SU-DHL-6 (cell line): ENCODE measurements at regions not wholly inside any gene's neighbourhood (a gene's known extent, or its start where the extent isn't known, plus 50 kb on each side); places are given as distances from the start of the nearest gene placed in this dataset.

Experiments used
- H2AFZ ChIP-seq: fragments of 200-600 bp; sonication (generic); 2 replicates; pipeline ENCODE4 v1.6.1; 2014; ENCODE audit warnings: low read depth, mild to moderate bottlenecking, moderate library complexity, mixed read lengths, antibody characterized with exemption, low read length; ENCODE audit not compliant: severe bottlenecking
- H3F3A ChIP-seq: fragments of 200-600 bp; shearing (Covaris generic); 2 replicates; pipeline ENCODE4 v1.6.0; 2016; ENCODE audit warnings: antibody characterized with exemption, mild to moderate bottlenecking; ENCODE audit not compliant: insufficient read depth
- H3K27ac ChIP-seq: fragments of 200-600 bp; sonication (generic); 2 replicates; pipeline ENCODE4 v1.5.1; 2016; ENCODE audit warnings: low read depth, mild to moderate bottlenecking, low read length, moderate library complexity, mixed read lengths
- H3K27me3 ChIP-seq: fragments of 200-600 bp; sonication (generic), shearing (Covaris generic); 2 replicates; pipeline ENCODE4 v1.6.0; 2014; ENCODE audit warnings: mild to moderate bottlenecking, low read length
- H3K36me3 ChIP-seq: fragments of 200-600 bp; sonication (generic); 2 replicates; pipeline ENCODE4 v1.6.1; 2014; ENCODE audit warnings: mild to moderate bottlenecking, low read length, mixed read lengths
- H3K4me2 ChIP-seq: fragments of 300-600, 200-600 bp; shearing (Covaris generic), sonication (generic); 2 replicates; pipeline ENCODE4 v1.6.0; 2014; ENCODE audit warnings: low read length, low read depth, mild to moderate bottlenecking; ENCODE audit not compliant: poor library complexity, severe bottlenecking
- H3K4me3 ChIP-seq: fragments of 200-600 bp; sonication (generic); 2 replicates; pipeline ENCODE4 v1.5.1; 2014; ENCODE audit warnings: antibody characterized with exemption, low read length, mild to moderate bottlenecking, mixed read lengths; ENCODE audit not compliant: insufficient read depth, poor library complexity, severe bottlenecking
- H3K79me2 ChIP-seq: fragments of 200-600 bp; sonication (generic); 2 replicates; pipeline ENCODE4 v1.6.1; 2014; ENCODE audit warnings: mild to moderate bottlenecking, low read length, moderate library complexity; ENCODE audit not compliant: insufficient read depth
- H3K9ac ChIP-seq: fragments of 200-600 bp; sonication (generic); 2 replicates; pipeline ENCODE4 v1.7.0; 2014; ENCODE audit warnings: mild to moderate bottlenecking, low read length
- H3K9me2 ChIP-seq: fragments of 200-600 bp; sonication (generic); replicated peaks from 2 replicates; pipeline ENCODE4 v1.6.1; 2014; ENCODE audit warnings: low read length; ENCODE audit not compliant: insufficient read depth
- H3K9me3 ChIP-seq: fragments of 200-600 bp; sonication (generic); 2 replicates; pipeline ENCODE4 v1.6.1; 2014; ENCODE audit warnings: low read length, mixed read lengths; ENCODE audit not compliant: insufficient read depth
- H4K20me1 ChIP-seq: fragments of 200-600 bp; sonication (generic); 2 replicates; pipeline ENCODE4 v1.6.1; 2014; ENCODE audit warnings: low read depth, mild to moderate bottlenecking, antibody characterized with exemption, low read length, moderate library complexity, mixed read lengths
- EZH2phosphoT487 ChIP-seq: fragments of 200-600 bp; sonication (generic), shearing (Covaris generic); conservative IDR thresholded peaks from 2 replicates; pipeline ENCODE4 v1.6.1; 2018; ENCODE audit warnings: mild to moderate bottlenecking, antibody characterized with exemption, low read length, moderate library complexity, mixed read lengths
- TF ChIP-seq, protein P1 (sequence below): fragments of 200-600 bp; sonication (generic); IDR thresholded peaks from one replicate; pipeline ENCODE4 v1.5.1; 2017; ENCODE audit warnings: antibody characterized with exemption, mild to moderate bottlenecking, low read length, moderate library complexity; ENCODE audit not compliant: insufficient read depth, poor library complexity, severe bottlenecking

DNA sequence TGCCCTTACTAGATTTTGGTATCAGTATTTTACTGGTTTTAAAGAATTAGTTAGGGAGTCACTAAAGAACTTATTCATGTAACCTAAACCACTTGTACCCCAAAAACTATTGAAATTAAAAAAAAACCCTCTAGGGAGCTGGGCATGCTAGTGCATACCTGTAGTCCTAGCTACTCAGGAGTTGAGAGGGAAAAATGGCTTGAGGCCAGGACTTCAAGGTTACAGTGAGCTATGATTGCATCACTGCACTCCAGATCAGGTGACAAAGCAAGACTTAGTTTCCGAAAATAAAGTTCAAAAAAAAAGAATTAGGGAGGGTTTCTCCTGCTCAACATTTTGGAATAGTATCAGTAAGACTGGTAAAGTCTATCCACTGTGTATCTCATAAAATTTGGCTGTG, 364.4 kb upstream of the LUZP2 start:
- no peak overlapping the region for H3K4me3 ChIP-seq
- 0 out of 2 replicates have a peak, but pooled peaks cover 2% of the 10 kb centered on the region for H3K27me3 ChIP-seq
- TF ChIP-seq, protein P1, sequence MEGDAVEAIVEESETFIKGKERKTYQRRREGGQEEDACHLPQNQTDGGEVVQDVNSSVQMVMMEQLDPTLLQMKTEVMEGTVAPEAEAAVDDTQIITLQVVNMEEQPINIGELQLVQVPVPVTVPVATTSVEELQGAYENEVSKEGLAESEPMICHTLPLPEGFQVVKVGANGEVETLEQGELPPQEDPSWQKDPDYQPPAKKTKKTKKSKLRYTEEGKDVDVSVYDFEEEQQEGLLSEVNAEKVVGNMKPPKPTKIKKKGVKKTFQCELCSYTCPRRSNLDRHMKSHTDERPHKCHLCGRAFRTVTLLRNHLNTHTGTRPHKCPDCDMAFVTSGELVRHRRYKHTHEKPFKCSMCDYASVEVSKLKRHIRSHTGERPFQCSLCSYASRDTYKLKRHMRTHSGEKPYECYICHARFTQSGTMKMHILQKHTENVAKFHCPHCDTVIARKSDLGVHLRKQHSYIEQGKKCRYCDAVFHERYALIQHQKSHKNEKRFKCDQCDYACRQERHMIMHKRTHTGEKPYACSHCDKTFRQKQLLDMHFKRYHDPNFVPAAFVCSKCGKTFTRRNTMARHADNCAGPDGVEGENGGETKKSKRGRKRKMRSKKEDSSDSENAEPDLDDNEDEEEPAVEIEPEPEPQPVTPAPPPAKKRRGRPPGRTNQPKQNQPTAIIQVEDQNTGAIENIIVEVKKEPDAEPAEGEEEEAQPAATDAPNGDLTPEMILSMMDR = no peak
- no peak for TF ChIP-seq EZH2phosphoT487
- H3K9me3 ChIP-seq = no peaks in the 10 kb centered on the region
- no peak overlapping the region for H3K4me2 ChIP-seq
- H3K9me2 ChIP-seq = no peaks in the 10 kb centered on the region
- no peak overlapping the region for H3K9ac ChIP-seq
- no peaks in the 10 kb centered on the region for H3K79me2 ChIP-seq
- H3K27ac ChIP-seq = no peak overlapping the region
- no peaks in the 10 kb centered on the region for H3K36me3 ChIP-seq
- no peaks in the 10 kb centered on the region for H3F3A ChIP-seq
- no peaks in the 10 kb centered on the region for H4K20me1 ChIP-seq
- H2AFZ ChIP-seq = no peak overlapping the region

DNA sequence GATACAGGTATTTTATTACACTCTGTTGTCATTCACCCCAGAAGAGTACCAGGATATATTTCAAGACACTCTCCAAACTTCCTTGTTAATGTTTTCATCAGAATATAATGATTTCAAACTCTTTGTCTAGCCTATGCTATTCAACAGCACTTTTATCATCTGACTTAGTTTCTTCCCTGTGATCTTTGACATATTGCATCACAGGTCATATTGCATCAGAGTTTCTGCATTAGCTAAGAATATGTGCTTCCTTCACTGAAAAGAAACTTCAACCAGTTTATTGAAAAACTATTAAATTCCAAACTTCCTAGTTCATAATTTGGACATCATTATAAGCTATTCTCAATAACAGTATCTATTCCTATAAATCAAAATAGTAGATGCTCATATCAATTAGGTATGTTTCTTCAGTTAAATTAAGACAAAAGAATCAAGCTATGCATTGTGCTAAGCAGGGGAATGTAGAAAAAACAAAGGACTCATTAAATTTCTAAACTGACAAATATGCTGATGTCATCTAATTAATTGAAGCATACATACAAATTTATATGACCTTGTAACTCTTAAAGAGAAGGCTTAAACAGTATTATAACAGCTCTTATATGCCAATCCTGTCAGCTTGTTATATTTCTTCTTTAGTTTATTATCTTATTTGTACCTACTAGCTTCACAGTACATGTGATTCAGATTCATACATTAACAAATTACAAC, 361.8 kb upstream of the LUZP2 start:
- H3K9me3 ChIP-seq = no peaks in the 10 kb centered on the region
- TF ChIP-seq, protein P1 = no peak

DNA sequence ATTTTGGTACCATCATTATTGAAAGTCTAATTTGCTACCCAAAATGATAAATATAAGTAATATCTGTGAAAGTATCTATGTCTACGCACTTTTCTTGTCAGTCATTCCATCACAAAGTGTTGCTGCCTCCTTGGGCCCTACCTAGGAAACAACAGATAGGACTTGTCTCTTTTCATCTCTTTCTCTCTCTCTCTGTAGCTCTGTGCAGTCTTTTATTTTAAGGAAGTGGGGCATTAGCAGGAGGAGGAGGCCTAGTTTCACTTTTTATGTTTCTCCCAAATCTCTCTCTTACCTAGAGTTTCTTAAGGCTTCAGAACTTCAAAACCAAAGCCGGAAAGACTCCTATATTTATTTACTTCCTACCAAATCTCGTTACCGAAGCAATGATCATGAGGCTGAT, 354.8 kb upstream of the LUZP2 start:
- no peak overlapping the region for H3K27ac ChIP-seq
- H4K20me1 ChIP-seq = no peaks in the 10 kb centered on the region

More for the DNA sequence above, 361.8 kb upstream of the LUZP2 start:
- Histone ChIP-seq H3K4me2 (no peak overlapping the region), H3F3A (no peaks in the 10 kb centered on the region), H3K9ac (no peak overlapping the region), H3K9me2 (no peaks in the 10 kb centered on the region), H3K79me2 (no peaks in the 10 kb centered on the region), H3K27me3 (0 out of 2 replicates have a peak, but pooled peaks cover 2% of the 10 kb centered on the region), H3K36me3 (no peaks in the 10 kb centered on the region), H3K4me3 (no peak overlapping the region), H4K20me1 (no peaks in the 10 kb centered on the region), H3K27ac (no peak overlapping the region), H2AFZ (no peak overlapping the region)

More for the DNA sequence above, 354.8 kb upstream of the LUZP2 start:
- H2AFZ ChIP-seq = no peak overlapping the region
- no peaks in the 10 kb centered on the region for H3K27me3 ChIP-seq
- no peaks in the 10 kb centered on the region for H3F3A ChIP-seq
- no peak overlapping the region for H3K4me3 ChIP-seq
- H3K36me3 ChIP-seq = no peaks in the 10 kb centered on the region
- TF ChIP-seq, protein P1 = no peak
- TF ChIP-seq EZH2phosphoT487 = no peak
- H3K9ac ChIP-seq = no peak overlapping the region
- no peaks in the 10 kb centered on the region for H3K9me2 ChIP-seq
- H3K4me2 ChIP-seq = no peak overlapping the region
- no peaks in the 10 kb centered on the region for H3K79me2 ChIP-seq
- H3K9me3 ChIP-seq = no peaks in the 10 kb centered on the region
